ENCODE measurements at regions not wholly inside any gene's neighbourhood (a gene's known extent, or its start where the extent isn't known, plus 50 kb on each side); places are given as distances from the start of the nearest gene placed in this dataset.
"Not testable (repeated sequence)": the region's sequence is repeated elsewhere in the genome, so short reads cannot be mapped to it uniquely, and the experiment has no call there.

DNA sequence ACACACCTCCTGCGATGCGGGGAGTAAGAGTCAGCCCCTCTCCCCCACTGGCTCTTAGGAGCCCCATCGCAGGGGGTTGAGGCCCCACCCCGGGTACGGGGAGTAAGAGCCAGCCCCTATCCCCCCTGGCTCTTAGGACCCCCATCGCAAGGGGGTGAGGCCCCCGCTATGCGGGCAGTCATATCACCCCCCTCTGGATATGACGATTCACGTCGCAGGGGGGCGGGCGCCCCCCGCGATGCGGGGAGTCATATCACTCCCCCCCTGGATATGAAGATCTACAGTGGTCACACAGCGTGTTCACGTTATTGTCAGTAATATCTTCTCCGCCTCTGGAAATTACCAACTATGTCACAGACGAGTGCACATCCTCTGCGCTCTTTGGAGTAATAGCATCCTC, 61.1 kb downstream of the DEFB131A start:
- not testable (repeated sequence) for H3K4me3 ChIP-seq (replicated peaks; ENCODE audit: low read depth, low read length); DNase-seq (ENCODE audit: low read depth)

DNA sequence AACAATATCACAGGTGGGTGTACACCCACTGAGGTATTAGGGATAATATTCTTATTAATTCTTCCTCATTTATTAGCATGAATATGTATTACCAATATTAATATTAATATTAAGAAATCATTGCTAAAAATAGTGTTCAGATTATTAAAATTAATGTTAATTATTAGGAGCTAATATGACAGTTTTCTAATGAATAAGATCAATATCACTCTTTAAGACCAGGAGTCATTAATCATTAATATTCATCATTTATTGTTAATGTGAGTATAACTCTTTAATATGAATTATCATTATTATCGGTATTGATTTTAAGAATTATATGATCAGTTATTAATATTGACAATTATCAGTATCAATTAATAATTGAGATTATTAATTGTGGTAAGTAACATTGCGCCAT, 62.5 kb downstream of the DEFB131A start:
- not testable (repeated sequence) for DNase-seq (ENCODE audit: low read depth); H3K4me3 ChIP-seq (replicated peaks; ENCODE audit: low read depth, low read length)

DNA sequence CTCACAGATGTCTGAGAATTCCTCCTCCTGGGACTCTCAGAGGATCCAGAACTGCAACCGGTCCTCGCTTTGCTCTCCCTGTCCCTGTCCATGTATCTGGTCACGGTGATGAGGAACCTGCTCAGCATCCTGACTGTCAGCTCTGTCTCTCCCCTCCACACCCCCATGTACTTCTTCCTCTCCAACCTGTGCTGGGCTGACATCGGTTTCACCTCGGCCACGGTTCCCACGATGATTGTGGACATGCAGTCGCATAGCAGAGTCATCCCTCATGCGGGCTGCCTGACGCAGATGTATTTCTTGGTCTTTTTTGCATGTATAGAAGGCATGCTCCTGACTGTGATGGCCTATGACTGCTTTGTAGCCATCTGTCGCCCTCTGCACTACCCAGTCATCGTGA, 68.7 kb downstream of the DEFB131A start:
- DNase-seq (ENCODE audit: low read depth); H3K4me3 ChIP-seq (replicated peaks; ENCODE audit: low read depth, low read length): not testable (repeated sequence)

DNA sequence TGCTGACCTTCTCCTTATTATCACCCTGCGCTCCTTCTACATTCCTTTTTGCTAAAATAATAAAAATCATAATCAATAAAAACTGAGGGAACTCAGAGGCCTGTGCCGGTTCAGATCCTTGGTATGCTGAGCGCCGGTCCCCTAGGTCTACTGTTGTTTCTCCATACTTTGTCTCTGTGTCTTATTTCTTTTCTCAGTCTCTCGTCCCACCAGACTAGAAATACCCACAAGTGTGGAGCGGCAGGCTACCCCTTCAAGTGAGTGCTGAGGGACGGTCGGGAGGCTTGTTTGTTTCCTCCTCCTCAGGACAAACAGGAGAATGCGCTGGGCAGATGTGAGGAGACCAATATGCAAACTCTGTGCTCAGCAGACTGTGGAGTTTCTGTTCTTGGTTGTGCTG, 75.4 kb downstream of the DEFB131A start:
- not testable (repeated sequence) for DNase-seq (ENCODE audit: low read depth); H3K4me3 ChIP-seq (replicated peaks; ENCODE audit: low read depth, low read length)

DNA sequence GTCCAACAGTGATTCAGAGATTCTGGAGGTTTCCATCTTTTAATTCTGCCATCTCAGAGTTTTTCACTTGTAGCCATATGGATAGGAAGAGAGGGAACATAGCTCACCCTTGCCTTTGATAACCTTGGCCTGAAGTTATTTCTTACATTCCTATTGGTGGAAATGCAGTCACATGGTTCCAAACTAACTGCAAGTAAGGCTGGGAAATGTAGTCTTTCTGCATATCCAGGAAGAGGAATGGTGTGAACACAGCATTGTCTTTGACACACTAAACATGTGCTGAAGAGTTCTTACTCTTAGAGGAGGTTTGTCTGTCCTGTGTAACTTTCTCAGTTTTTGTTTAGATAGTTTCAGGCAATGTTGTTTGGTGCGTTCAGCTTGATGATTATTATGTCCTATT, 78.7 kb downstream of the DEFB131A start:
- H3K4me3 ChIP-seq (replicated peaks; ENCODE audit: low read depth, low read length); DNase-seq (ENCODE audit: low read depth): not testable (repeated sequence)

DNA sequence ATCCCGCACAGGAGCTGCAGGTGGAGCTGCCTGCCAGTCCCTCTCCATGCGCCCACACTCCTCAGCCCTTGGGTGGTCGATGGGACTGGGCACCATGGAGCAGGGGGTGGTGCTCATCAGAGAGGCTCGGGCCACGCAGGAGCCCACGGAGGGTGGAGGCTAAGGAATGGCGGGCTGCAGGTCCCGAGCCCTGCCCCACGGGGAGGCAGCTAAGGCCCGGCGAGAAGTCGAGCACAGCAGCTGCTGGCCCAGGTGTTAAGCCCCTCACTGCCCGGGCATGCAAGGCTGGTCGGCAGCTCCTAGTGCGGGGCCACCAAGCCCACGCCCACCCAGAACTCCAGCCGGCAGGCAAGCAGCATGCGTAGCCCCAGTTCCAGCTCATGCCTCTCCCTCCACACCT, 80.2 kb downstream of the DEFB131A start:
- H3K4me3 ChIP-seq (replicated peaks; ENCODE audit: low read depth, low read length); DNase-seq (ENCODE audit: low read depth): not testable (repeated sequence)

DNA sequence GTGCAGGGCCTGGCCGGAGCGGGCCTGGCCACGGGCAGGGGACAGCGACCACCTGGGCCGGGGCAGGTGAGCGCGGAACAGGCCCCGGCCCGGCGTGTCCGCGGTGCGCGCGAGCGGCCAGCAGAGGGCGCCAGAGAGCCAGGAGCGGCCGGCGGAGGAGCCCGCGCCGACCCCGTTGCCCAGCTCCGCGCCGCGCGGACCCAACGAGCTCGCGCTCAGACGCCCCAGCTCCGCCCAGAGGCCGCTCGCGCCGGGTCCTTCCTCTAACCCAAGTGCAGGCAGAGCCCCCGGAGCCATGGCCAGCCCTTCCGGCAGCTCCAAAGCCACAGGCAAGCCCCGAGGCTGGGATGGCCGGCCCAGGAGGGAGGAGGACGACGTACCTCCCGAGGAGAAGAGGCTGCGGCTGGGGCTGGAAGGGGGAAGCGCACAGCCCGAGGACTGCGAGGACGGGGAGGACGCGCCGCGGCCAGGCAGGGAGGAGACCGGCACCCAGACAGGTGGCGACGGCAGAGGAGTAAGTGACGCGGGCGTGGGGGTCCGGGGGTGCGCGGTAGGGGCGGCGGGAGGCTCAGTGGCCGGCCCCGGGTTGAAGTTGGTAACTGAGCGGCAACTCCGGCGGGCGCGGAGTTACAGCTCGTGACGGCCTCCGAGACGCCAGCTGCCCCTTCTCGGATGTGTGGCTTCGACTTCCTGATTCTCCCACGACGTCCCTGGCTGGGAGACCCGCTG, 88.1 kb downstream of the DEFB131A start:
- peak; percentile 66 for DNase-seq (ENCODE audit: low read depth)
- H3K4me3 ChIP-seq (replicated peaks; ENCODE audit: low read depth, low read length): peak overlapping the region; percentile 48

DNA sequence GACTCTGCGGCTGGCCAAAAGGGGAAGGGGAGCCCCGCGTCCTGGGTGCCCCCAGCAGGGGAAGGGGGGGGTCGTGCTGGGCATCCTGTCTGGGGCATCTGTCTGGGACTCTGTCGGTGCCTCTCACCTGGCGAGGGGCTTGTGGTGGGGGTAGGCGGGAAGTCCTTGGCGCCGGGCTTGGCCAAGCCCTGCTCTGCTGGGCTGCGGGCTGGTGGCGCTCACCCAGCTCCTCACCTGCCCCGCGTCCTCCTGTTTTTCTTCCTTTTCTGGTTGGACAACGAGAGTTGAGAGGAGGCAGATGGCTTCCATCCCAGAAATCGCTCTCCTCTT, 88.6 kb downstream of the DEFB131A start:
- H3K4me3 ChIP-seq (replicated peaks; ENCODE audit: low read depth, low read length); DNase-seq (ENCODE audit: low read depth): not testable (repeated sequence)

DNA sequence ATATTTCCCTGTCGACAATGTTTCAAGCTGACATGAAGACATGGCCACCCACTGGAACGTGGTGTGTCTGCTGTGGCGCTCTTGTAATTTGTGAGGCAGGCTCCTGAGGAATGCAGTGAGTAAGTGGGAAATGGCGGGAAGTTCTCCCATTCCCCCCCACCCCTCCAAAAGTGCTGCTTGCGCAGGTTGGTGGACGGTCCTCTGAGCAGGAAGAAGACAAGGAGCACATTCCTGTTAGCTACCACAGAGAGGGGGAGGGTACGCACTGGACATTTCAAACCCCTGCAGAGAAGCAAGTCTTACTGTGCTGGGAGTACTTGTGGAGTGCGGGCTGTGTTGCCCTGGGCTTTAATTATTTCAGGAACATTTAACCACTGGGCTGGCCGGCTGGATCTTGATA, 92.9 kb downstream of the DEFB131A start:
- H3K4me3 ChIP-seq (replicated peaks; ENCODE audit: low read depth, low read length); DNase-seq (ENCODE audit: low read depth): not testable (repeated sequence)

DNA sequence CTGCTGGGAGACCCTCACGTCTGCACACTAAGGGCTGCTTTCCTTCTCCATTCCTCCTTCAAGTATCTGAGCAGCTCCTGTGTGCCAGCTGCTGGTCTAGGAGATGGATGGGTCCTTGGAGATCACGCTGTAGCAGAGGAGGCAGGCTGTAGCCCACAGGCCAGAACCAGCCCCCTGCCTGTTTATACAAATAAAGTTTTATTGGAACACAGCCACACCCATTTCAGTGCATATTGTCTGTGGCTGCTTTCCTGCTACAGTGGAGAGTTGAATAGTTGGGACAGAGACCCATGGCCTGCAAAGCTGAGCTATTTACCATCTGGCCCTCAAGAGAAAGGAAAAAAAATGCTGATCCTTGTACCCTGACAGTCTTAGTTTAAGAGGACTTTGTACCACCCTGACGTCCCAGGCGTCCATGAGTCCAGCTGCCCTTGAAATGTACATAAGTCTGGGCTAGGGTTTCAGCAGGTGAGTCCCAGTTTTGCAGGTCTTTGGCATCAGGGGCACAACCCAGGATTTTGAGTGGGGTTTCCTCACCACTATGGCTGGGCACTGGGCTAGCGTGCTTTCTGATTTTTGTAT, 95.8 kb downstream of the DEFB131A start:
- H3K4me3 ChIP-seq (replicated peaks; ENCODE audit: low read depth, low read length); DNase-seq (ENCODE audit: low read depth): not testable (repeated sequence)

DNA sequence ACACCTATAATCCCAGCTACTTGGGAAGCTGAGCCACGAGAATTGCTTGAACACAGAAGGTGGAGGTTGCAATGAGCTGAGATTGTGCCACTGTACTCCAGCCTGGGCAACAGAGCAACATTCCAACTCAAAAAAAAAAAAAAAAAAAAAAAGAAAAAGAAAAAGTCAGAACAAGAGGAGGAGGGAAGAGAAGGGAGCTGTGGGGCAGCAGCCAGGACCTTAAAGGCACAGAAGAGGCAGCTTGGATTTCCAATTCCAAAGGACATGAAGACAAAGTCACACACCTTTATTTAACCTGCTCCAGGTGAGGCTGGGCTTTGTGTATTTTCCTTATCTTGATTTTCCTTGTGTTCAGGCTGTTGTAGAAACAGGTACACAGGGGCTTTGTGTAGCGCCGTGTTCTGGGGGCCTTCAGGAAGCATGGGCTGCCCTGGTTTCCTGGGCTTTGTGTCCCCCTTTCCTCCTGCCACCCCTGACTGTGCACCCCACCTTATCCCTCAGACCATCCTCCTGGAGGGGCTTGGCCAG, 97.2 kb downstream of the DEFB131A start:
- H3K4me3 ChIP-seq (replicated peaks; ENCODE audit: low read depth, low read length); DNase-seq (ENCODE audit: low read depth): not testable (repeated sequence)

DNA sequence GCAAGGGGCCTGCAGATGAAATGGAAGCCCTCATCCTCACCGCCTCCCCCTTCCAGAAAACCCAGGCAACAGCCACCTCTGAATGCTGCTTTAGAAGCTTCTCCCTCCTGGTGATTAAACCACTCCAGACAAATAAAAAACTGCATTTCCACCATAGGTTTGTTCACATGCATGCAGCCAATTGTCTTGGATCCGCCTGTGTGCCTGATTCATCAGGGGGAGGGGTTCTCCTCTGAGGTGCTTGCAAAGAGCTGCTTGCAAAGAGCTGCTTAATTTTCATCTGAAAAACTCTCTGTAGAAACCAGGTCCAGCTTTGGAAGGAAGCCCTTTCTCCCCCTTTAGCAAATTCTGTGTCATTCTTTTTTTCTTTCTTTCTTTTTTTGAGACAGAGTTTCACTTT, 100.6 kb downstream of the DEFB131A start:
- H3K4me3 ChIP-seq (replicated peaks; ENCODE audit: low read depth, low read length); DNase-seq (ENCODE audit: low read depth): not testable (repeated sequence)

DNA sequence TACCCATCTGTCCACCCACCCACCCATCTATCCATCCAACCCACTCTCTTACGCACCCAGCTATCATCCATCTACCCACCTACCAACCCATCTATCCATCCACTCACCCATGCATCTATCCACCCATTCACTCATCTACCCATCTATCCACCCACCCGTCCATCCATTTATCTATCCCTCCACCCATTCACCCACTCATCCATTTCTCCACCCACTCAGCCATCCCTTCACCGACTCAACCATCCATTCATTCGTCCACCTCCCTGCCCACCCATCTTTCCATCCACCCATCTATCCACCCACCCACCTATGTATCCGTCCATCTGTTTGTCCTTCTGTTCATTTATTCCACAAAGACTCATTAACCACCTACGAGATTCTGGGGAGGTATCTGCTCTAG, 103.3 kb downstream of the DEFB131A start:
- not testable (repeated sequence) for H3K4me3 ChIP-seq (replicated peaks; ENCODE audit: low read depth, low read length); DNase-seq (ENCODE audit: low read depth)

DNA sequence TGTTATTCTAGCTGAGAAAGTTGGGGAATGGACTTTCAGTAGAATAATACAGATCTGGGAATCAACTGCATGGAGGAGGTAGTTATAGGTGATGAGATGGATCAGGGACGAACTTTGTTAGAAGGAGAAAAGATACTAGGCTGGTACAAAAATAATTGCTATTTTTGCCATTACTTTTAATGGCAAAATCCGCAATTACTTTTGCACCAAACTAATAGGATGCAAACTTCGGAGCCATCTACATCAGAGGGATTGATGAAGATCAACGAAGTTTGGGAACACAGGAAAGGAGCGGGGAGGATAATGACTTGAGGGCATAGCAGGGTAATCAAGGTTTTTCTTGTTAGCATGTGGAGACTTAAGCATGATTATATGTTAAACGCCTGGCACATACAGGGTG, 111.9 kb downstream of the DEFB131A start:
- not testable (repeated sequence) for DNase-seq (ENCODE audit: low read depth); H3K4me3 ChIP-seq (replicated peaks; ENCODE audit: low read depth, low read length)

DNA sequence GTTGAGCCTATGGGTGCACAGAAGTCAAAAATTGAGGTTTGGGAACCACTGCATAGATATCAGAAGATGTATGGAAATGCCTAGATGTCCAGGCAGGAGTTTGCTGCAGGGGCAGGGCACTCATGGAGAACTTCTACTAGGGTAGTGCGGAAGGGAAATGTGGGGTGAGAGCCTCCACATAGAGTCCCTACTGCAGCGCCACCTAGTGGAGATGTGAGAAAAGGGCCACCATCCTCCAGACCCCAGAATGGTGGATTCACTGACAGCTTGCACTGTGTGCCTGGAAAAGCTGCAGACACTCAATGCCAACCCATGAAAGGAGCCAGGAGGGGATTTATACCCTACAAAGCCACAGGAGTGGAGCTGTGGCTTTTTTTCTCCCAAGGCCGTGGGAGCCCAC, 133.7 kb downstream of the DEFB131A start:
- DNase-seq (ENCODE audit: low read depth); H3K4me3 ChIP-seq (replicated peaks; ENCODE audit: low read depth, low read length): not testable (repeated sequence)

DNA sequence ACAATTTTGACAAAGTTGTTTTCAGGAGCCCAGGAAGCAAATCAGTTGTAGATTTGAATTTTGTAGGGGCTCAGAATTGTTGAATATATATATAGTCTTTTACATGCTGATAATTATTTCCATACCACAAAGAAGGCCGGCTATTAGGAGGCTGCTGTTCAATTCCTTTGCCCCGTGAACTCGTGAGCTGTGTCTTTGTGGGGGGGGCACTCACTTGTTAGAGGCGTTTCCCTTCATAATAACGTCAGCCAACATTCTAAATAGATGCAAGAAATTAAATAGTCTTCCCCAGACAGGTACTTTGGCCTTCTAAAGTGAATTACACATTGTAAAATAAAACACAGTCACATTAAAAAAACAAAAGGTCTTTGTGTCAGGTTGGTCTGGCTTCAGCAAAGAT, 138.7 kb downstream of the DEFB131A start:
- DNase-seq (ENCODE audit: low read depth): not testable (repeated sequence)

More for the DNA sequence above, 138.7 kb downstream of the DEFB131A start:
- not testable (repeated sequence) for H3K4me3 ChIP-seq (replicated peaks; ENCODE audit: low read depth, low read length)

Measured in fibroblast of pulmonary artery (primary cell).